Smooth muscle cell (in vitro differentiated cells): ENCODE measurements at regions not wholly inside any gene's neighbourhood (a gene's known extent, or its start where the extent isn't known, plus 50 kb on each side); places are given as distances from the start of the nearest gene placed in this dataset.
A peak's percentile ranks its signal among the peaks of the same experiment; 100 is the strongest.

Source experiments
- DNase-seq: peaks from one replicate; lab custom pipeline; 2025; ENCODE audit not compliant: unreplicated experiment; lab: John Stamatoyannopoulos, UW
- H2AFZ ChIP-seq: fragments of 200-600 bp; sonication (generic); 2 replicates; pipeline ENCODE4 v1.6.0; 2016; ENCODE audit warnings: antibody characterized with exemption, low read depth, mild to moderate bottlenecking
- H3F3A ChIP-seq: fragments of 200-600 bp; sonication (generic); 2 replicates; pipeline ENCODE4 v1.6.0; 2017; ENCODE audit warnings: antibody characterized with exemption, low read depth
- H3K27ac ChIP-seq: fragments of 200-600 bp; sonication (generic); 2 replicates; pipeline ENCODE4 v1.5.1; 2016; ENCODE audit warnings: low read depth, mild to moderate bottlenecking
- H3K27me3 ChIP-seq: fragments of 200-600 bp; sonication (generic); 2 replicates; pipeline ENCODE4 v1.6.1; 2016; ENCODE audit warnings: low read depth, mild to moderate bottlenecking
- H3K36me3 ChIP-seq: fragments of 200-600 bp; sonication (generic); 2 replicates; pipeline ENCODE4 v1.5.1; 2016; ENCODE audit warnings: low read depth
- H3K4me1 ChIP-seq: fragments of 200-600 bp; sonication (generic); 2 replicates; pipeline ENCODE4 v1.5.1; 2016; ENCODE audit warnings: low read depth
- H3K4me2 ChIP-seq: fragments of 200-600 bp; sonication (generic); 2 replicates; pipeline ENCODE4 v1.6.0; 2016; ENCODE audit warnings: mild to moderate bottlenecking
- H3K4me3 ChIP-seq: fragments of 200-600 bp; sonication (generic); 2 replicates; pipeline ENCODE4 v1.5.1; 2016; ENCODE audit warnings: mild to moderate bottlenecking
- H3K79me2 ChIP-seq: fragments of 200-600 bp; sonication (generic); 2 replicates; pipeline ENCODE4 v1.6.0; 2016; ENCODE audit warnings: low read depth, mild to moderate bottlenecking
- H3K9ac ChIP-seq: fragments of 200-600 bp; sonication (generic); 2 replicates; pipeline ENCODE4 v1.6.0; 2016; ENCODE audit warnings: low read depth
- H3K9me3 ChIP-seq: fragments of 200-600 bp; sonication (generic); replicated peaks from 2 replicates; pipeline ENCODE4 v1.5.1; 2016; ENCODE audit warnings: low read depth
- H4K20me1 ChIP-seq: fragments of 200-600 bp; sonication (generic); 2 replicates; pipeline ENCODE4 v1.6.0; 2016; ENCODE audit warnings: low read depth
- CTCF ChIP-seq: fragments of 200-600 bp; sonication (generic); IDR thresholded peaks from 2 replicates; pipeline ENCODE4 v1.5.1; 2017; ENCODE audit warnings: borderline replicate concordance, mild to moderate bottlenecking, antibody characterized with exemption; ENCODE audit not compliant: insufficient read depth, poor library complexity, severe bottlenecking
- WGBS: methylation state at CpG from one replicate; pipeline ENCODE4 v1.1.7; 2016; ENCODE audit warnings: low lambda C conversion rate; 5-methylcytosine and 5-hydroxymethylcytosine counted together

GRCh38 chr5:118551716-118552115 lies 436.6 kb downstream of the DTWD2 start:
- no peak overlapping the region for H3K4me2 ChIP-seq
- no peaks in the 10 kb centered on the region for H3K27me3 ChIP-seq
- H3K4me3 ChIP-seq, result no peak overlapping the region
- H4K20me1 ChIP-seq, result no peaks in the 10 kb centered on the region
- TF ChIP-seq CTCF, result no peak
- no peaks in the 10 kb centered on the region for H3K36me3 ChIP-seq
- no peak overlapping the region for H2AFZ ChIP-seq
- H3F3A ChIP-seq, result no peaks in the 10 kb centered on the region
- peaks cover 7% of the 10 kb centered on the region for H3K4me1 ChIP-seq
- no peak for DNase-seq
- WGBS, result 93% methylated on average over 1 of the region's 1 CpG
- no peaks in the 10 kb centered on the region for H3K9me3 ChIP-seq
- H3K79me2 ChIP-seq, result no peaks in the 10 kb centered on the region
- no peak overlapping the region for H3K27ac ChIP-seq
- no peak overlapping the region for H3K9ac ChIP-seq

GRCh38 chr5:118551031-118551430 lies 437.3 kb downstream of the DTWD2 start:
- Histone ChIP-seq H3K79me2 (no peaks in the 10 kb centered on the region), H3K4me1 (peaks cover 8% of the 10 kb centered on the region), H3K9me3 (no peaks in the 10 kb centered on the region), H2AFZ (no peak overlapping the region), H4K20me1 (no peaks in the 10 kb centered on the region), H3K4me3 (no peak overlapping the region), H3K27ac (no peak overlapping the region), H3K36me3 (no peaks in the 10 kb centered on the region), H3K9ac (no peak overlapping the region), H3F3A (no peaks in the 10 kb centered on the region), H3K4me2 (no peak overlapping the region), H3K27me3 (no peaks in the 10 kb centered on the region)
- TF ChIP-seq CTCF, result no peak
- no peak for DNase-seq

GRCh38 chr5:118548761-118549720 lies 439.3 kb downstream of the DTWD2 start:
- Histone ChIP-seq H3F3A (no peaks in the 10 kb centered on the region), H3K9ac (peak overlapping the region; percentile 9), H3K27ac (peak overlapping the region; percentile 76), H3K4me3 (no peak overlapping the region), H3K4me1 (peaks cover 8% of the 10 kb centered on the region), H3K9me3 (no peaks in the 10 kb centered on the region), H4K20me1 (no peaks in the 10 kb centered on the region), H3K36me3 (no peaks in the 10 kb centered on the region), H3K27me3 (no peaks in the 10 kb centered on the region), H2AFZ (no peak overlapping the region), H3K4me2 (no peak overlapping the region), H3K79me2 (no peaks in the 10 kb centered on the region)
- TF ChIP-seq CTCF, result no peak
- DNase-seq, result no peak
- 33% methylated on average over 2 of the region's 2 CpGs for WGBS

- no peak overlapping the region for H3K27ac ChIP-seq
- no peak overlapping the region for H3K4me2 ChIP-seq
- WGBS, result 92% methylated on average over 1 of the region's 1 CpG
Observed at GRCh38 chr5:118545470-118545869, 442.9 kb downstream of the DTWD2 start.

More at GRCh38 chr5:118545470-118545869, 442.9 kb downstream of the DTWD2 start:
- Histone ChIP-seq H3F3A (no peaks in the 10 kb centered on the region), H3K9ac (no peak overlapping the region), H2AFZ (peak overlapping the region; percentile 3), H4K20me1 (no peaks in the 10 kb centered on the region), H3K4me3 (no peak overlapping the region), H3K36me3 (no peaks in the 10 kb centered on the region), H3K4me1 (peaks cover 8% of the 10 kb centered on the region), H3K79me2 (no peaks in the 10 kb centered on the region), H3K9me3 (no peaks in the 10 kb centered on the region), H3K27me3 (no peaks in the 10 kb centered on the region)
- no peak for DNase-seq
- TF ChIP-seq CTCF, result no peak
